ENCODE measurements at regions not wholly inside any gene's neighbourhood (a gene's known extent, or its start where the extent isn't known, plus 50 kb on each side); places are given as distances from the start of the nearest gene placed in this dataset.

- no peak overlapping the region for H3K27ac Mint-ChIP-seq
- no peaks in the 10 kb centered on the region for H3K4me1 Mint-ChIP-seq (ENCODE audit: low read depth)
- no peak overlapping the region for H3K4me3 Mint-ChIP-seq
- intact Hi-C loops (cut with micrococcal nuclease), result no loop called here
- peaks cover 57% of the 10 kb centered on the region for H3K9me3 Mint-ChIP-seq
- no peaks in the 10 kb centered on the region for H3K36me3 Mint-ChIP-seq (ENCODE audit: low read depth)
- no peaks in the 10 kb centered on the region for H3K27me3 Mint-ChIP-seq
These were observed 552.5 kb upstream of the CRIM1 start for GRCh38 chr2:35803126-35803525.

- Mint-ChIP-seq H3K27me3 (no peaks in the 10 kb centered on the region), H3K27ac (no peak overlapping the region)
These were observed 560.7 kb upstream of the CRIM1 start for GRCh38 chr2:35794796-35795450.

GRCh38 chr2:35790292-35790691, 565.3 kb upstream of the CRIM1 start:
- no peaks in the 10 kb centered on the region for H3K4me1 Mint-ChIP-seq (ENCODE audit: low read depth)
- intact Hi-C loops (cut with micrococcal nuclease), result no loop called here
- H3K9me3 Mint-ChIP-seq, result peaks cover 9% of the 10 kb centered on the region
- H3K27ac Mint-ChIP-seq, result no peak overlapping the region
- H3K4me3 Mint-ChIP-seq, result no peak overlapping the region
- H3K36me3 Mint-ChIP-seq (ENCODE audit: low read depth), result no peaks in the 10 kb centered on the region
- H3K27me3 Mint-ChIP-seq, result no peaks in the 10 kb centered on the region

More at GRCh38 chr2:35794796-35795450, 560.7 kb upstream of the CRIM1 start:
- no peak overlapping the region for H3K4me3 Mint-ChIP-seq
- H3K36me3 Mint-ChIP-seq (ENCODE audit: low read depth), result no peaks in the 10 kb centered on the region
- intact Hi-C loops (cut with micrococcal nuclease), result no loop called here
- no peaks in the 10 kb centered on the region for H3K4me1 Mint-ChIP-seq (ENCODE audit: low read depth)
- H3K9me3 Mint-ChIP-seq, result peaks cover 20% of the 10 kb centered on the region

- Mint-ChIP-seq H3K4me1 (ENCODE audit: low read depth) (no peaks in the 10 kb centered on the region), H3K27ac (no peak overlapping the region), H3K4me3 (no peak overlapping the region), H3K9me3 (peaks cover 9% of the 10 kb centered on the region), H3K36me3 (ENCODE audit: low read depth) (no peaks in the 10 kb centered on the region), H3K27me3 (no peaks in the 10 kb centered on the region)
- intact Hi-C loops (cut with micrococcal nuclease), result no loop called here
These were observed 567.0 kb upstream of the CRIM1 start for GRCh38 chr2:35788543-35788942.

- H3K27me3 Mint-ChIP-seq, result no peaks in the 10 kb centered on the region
- no peaks in the 10 kb centered on the region for H3K36me3 Mint-ChIP-seq (ENCODE audit: low read depth)
- no peak overlapping the region for H3K27ac Mint-ChIP-seq
- no peak overlapping the region for H3K4me3 Mint-ChIP-seq
- intact Hi-C loops (cut with micrococcal nuclease), result no loop called here
- no peaks in the 10 kb centered on the region for H3K4me1 Mint-ChIP-seq (ENCODE audit: low read depth)
- peaks cover 15% of the 10 kb centered on the region for H3K9me3 Mint-ChIP-seq
These were observed 568.1 kb upstream of the CRIM1 start for GRCh38 chr2:35787302-35788031.

GRCh38 chr2:35785564-35785963, 570.0 kb upstream of the CRIM1 start:
- no peaks in the 10 kb centered on the region for H3K36me3 Mint-ChIP-seq (ENCODE audit: low read depth)
- no peak overlapping the region for H3K4me3 Mint-ChIP-seq
- H3K27me3 Mint-ChIP-seq, result no peaks in the 10 kb centered on the region
- no peak overlapping the region for H3K27ac Mint-ChIP-seq
- no peaks in the 10 kb centered on the region for H3K4me1 Mint-ChIP-seq (ENCODE audit: low read depth)
- intact Hi-C loops (cut with micrococcal nuclease), result no loop called here
- H3K9me3 Mint-ChIP-seq, result peaks cover 34% of the 10 kb centered on the region

- intact Hi-C loops (cut with micrococcal nuclease), result no loop called here
- H3K4me3 Mint-ChIP-seq, result no peak overlapping the region
These were observed 570.8 kb upstream of the CRIM1 start for GRCh38 chr2:35784777-35785176.

GRCh38 chr2:35783723-35784122, 571.9 kb upstream of the CRIM1 start:
- intact Hi-C loops (cut with micrococcal nuclease), result no loop called here
- Mint-ChIP-seq H3K27ac (no peak overlapping the region), H3K9me3 (peaks cover 41% of the 10 kb centered on the region), H3K4me1 (ENCODE audit: low read depth) (no peaks in the 10 kb centered on the region), H3K4me3 (no peak overlapping the region), H3K27me3 (no peaks in the 10 kb centered on the region), H3K36me3 (ENCODE audit: low read depth) (no peaks in the 10 kb centered on the region)

More at GRCh38 chr2:35784777-35785176, 570.8 kb upstream of the CRIM1 start:
- Mint-ChIP-seq H3K4me1 (ENCODE audit: low read depth) (no peaks in the 10 kb centered on the region), H3K27ac (no peak overlapping the region), H3K9me3 (peaks cover 41% of the 10 kb centered on the region), H3K27me3 (no peaks in the 10 kb centered on the region), H3K36me3 (ENCODE audit: low read depth) (no peaks in the 10 kb centered on the region)

GRCh38 chr2:35741556-35741955, 614.0 kb upstream of the CRIM1 start:
- H3K27ac Mint-ChIP-seq, result no peak overlapping the region
- H3K36me3 Mint-ChIP-seq (ENCODE audit: low read depth), result no peaks in the 10 kb centered on the region
- no peak overlapping the region for H3K4me3 Mint-ChIP-seq
- H3K27me3 Mint-ChIP-seq, result no peaks in the 10 kb centered on the region
- H3K9me3 Mint-ChIP-seq, result peaks cover 14% of the 10 kb centered on the region
- intact Hi-C loops (cut with micrococcal nuclease), result no loop called here
- H3K4me1 Mint-ChIP-seq (ENCODE audit: low read depth), result no peaks in the 10 kb centered on the region

GRCh38 chr2:35731674-35732073, 623.9 kb upstream of the CRIM1 start:
- no peaks in the 10 kb centered on the region for H3K27me3 Mint-ChIP-seq
- H3K4me1 Mint-ChIP-seq (ENCODE audit: low read depth), result no peaks in the 10 kb centered on the region
- H3K9me3 Mint-ChIP-seq, result peaks cover 13% of the 10 kb centered on the region
- intact Hi-C loops (cut with micrococcal nuclease), result no loop called here
- H3K27ac Mint-ChIP-seq, result no peak overlapping the region
- no peaks in the 10 kb centered on the region for H3K36me3 Mint-ChIP-seq (ENCODE audit: low read depth)
- no peak overlapping the region for H3K4me3 Mint-ChIP-seq

GRCh38 chr2:35714883-35715282, 640.7 kb upstream of the CRIM1 start:
- Mint-ChIP-seq H3K4me1 (ENCODE audit: low read depth) (no peaks in the 10 kb centered on the region), H3K4me3 (no peak overlapping the region), H3K27ac (no peak overlapping the region), H3K27me3 (no peaks in the 10 kb centered on the region), H3K9me3 (no peaks in the 10 kb centered on the region), H3K36me3 (ENCODE audit: low read depth) (no peaks in the 10 kb centered on the region)
- intact Hi-C loops (cut with micrococcal nuclease), result no loop called here

- no peaks in the 10 kb centered on the region for H3K36me3 Mint-ChIP-seq (ENCODE audit: low read depth)
- no peaks in the 10 kb centered on the region for H3K27me3 Mint-ChIP-seq
- H3K9me3 Mint-ChIP-seq, result peaks cover 14% of the 10 kb centered on the region
- H3K4me1 Mint-ChIP-seq (ENCODE audit: low read depth), result no peaks in the 10 kb centered on the region
- no peak overlapping the region for H3K27ac Mint-ChIP-seq
- H3K4me3 Mint-ChIP-seq, result no peak overlapping the region
- intact Hi-C loops (cut with micrococcal nuclease), result no loop called here
These were observed 647.1 kb upstream of the CRIM1 start for GRCh38 chr2:35708411-35708923.

GRCh38 chr2:35688309-35688708, 667.3 kb upstream of the CRIM1 start:
- Mint-ChIP-seq H3K27me3 (no peaks in the 10 kb centered on the region), H3K27ac (no peak overlapping the region), H3K9me3 (no peaks in the 10 kb centered on the region), H3K4me3 (no peak overlapping the region), H3K4me1 (ENCODE audit: low read depth) (no peaks in the 10 kb centered on the region), H3K36me3 (ENCODE audit: low read depth) (no peaks in the 10 kb centered on the region)
- intact Hi-C loops (cut with micrococcal nuclease), result no loop called here

GRCh38 chr2:35651688-35652323, 703.8 kb upstream of the CRIM1 start:
- H3K27me3 Mint-ChIP-seq, result no peaks in the 10 kb centered on the region
- no peaks in the 10 kb centered on the region for H3K9me3 Mint-ChIP-seq
- no peak overlapping the region for H3K27ac Mint-ChIP-seq
- intact Hi-C loops (cut with micrococcal nuclease), result no loop called here
- H3K4me3 Mint-ChIP-seq, result no peak overlapping the region
- no peaks in the 10 kb centered on the region for H3K4me1 Mint-ChIP-seq (ENCODE audit: low read depth)
- no peaks in the 10 kb centered on the region for H3K36me3 Mint-ChIP-seq (ENCODE audit: low read depth)

Data from dendritic cell treated with granulocyte-macrophage colony-stimulating factor and Interleukin-4, amounts not matched to agents 40 ng/mL and 50 ng/mL, for 4 days (primary cell).